Lower lobe of right lung (tissue), 2 donors: ENCODE measurements at regions not wholly inside any gene's neighbourhood (a gene's known extent, or its start where the extent isn't known, plus 50 kb on each side); places are given as distances from the start of the nearest gene placed in this dataset.

Experiments
- ATAC-seq, 2 donors: fragments of 200-7000 bp; cut with Tn5 transposase; one replicate each; pipeline ENCODE4 v1.9.1; 2020 to 2022; ENCODE audit warnings: mild to moderate bottlenecking in 2 of 2, moderate library complexity in 2 of 2
- DNase-seq: peaks from one replicate; pipeline ENCODE4 v3.0.0-alpha.2; 2020
- H3K27ac ChIP-seq: fragments of 200-600 bp; one replicate; pipeline ENCODE4 v1.8.0; 2022
- H3K27me3 ChIP-seq: fragments of 200-600 bp; one replicate; pipeline ENCODE4 v1.8.0; 2022; ENCODE audit warnings: low read depth
- H3K36me3 ChIP-seq: fragments of 200-600 bp; one replicate; pipeline ENCODE4 v1.8.0; 2022; ENCODE audit warnings: mild to moderate bottlenecking
- H3K4me1 ChIP-seq: fragments of 200-600 bp; one replicate; pipeline ENCODE4 v1.8.0; 2022
- H3K4me3 ChIP-seq: fragments of 200-600 bp; one replicate; pipeline ENCODE4 v1.8.0; 2022; ENCODE audit warnings: mild to moderate bottlenecking
- H3K9me3 ChIP-seq: fragments of 200-600 bp; one replicate; pipeline ENCODE4 v1.8.0; 2022
- intact Hi-C: fragments of 100-400 bp; cut with DNase I; formaldehyde crosslinking; loops from one replicate; pipeline ENCODE4 v1.11.0; 2022
- TF ChIP-seq, protein P1 (sequence below): fragments of 200-600 bp; IDR thresholded peaks from one replicate; pipeline ENCODE4 v1.8.0; 2022; ENCODE audit warnings: antibody characterized with exemption, mild to moderate bottlenecking
- donor health status: DM: no; HTN: yes; CAD: no; lungs with severe emphysema.

DNA sequence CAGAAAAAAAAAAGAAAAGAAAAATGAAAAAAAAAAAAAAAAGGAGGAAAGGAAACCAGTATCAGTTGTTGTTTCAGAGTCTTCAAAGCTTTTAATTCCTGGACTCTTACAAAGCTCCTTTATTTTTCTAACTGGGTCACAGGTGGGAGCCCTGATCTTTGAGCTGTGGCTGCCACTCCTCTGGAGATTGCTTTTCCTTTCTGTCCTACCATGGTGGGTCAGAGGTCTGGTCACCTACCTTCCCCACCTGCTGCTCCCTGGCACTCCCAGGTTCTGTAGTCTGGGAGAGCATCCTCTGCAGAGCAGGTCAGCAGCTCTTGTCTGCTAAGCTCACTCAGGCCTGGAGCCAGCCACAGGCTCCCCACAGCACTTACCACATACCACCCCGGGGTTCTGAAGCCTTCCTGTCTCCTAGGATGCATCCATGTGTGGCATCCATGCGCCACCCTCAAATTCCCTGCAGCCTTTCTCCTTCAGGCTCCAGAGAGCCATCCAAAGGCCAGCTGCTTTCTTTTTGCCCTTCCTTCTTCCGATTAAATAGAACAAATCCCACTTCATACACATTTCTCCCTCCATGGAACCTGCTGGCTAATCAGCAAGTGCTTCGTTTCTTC, 73.2 kb upstream of the TPK1 start:
- no peak for ATAC-seq
- TF ChIP-seq, protein P1, sequence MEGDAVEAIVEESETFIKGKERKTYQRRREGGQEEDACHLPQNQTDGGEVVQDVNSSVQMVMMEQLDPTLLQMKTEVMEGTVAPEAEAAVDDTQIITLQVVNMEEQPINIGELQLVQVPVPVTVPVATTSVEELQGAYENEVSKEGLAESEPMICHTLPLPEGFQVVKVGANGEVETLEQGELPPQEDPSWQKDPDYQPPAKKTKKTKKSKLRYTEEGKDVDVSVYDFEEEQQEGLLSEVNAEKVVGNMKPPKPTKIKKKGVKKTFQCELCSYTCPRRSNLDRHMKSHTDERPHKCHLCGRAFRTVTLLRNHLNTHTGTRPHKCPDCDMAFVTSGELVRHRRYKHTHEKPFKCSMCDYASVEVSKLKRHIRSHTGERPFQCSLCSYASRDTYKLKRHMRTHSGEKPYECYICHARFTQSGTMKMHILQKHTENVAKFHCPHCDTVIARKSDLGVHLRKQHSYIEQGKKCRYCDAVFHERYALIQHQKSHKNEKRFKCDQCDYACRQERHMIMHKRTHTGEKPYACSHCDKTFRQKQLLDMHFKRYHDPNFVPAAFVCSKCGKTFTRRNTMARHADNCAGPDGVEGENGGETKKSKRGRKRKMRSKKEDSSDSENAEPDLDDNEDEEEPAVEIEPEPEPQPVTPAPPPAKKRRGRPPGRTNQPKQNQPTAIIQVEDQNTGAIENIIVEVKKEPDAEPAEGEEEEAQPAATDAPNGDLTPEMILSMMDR = no peak
- Histone ChIP-seq H3K4me3 (no peak overlapping the region), H3K27ac (no peak overlapping the region), H3K36me3 (no peaks in the 10 kb centered on the region), H3K9me3 (no peaks in the 10 kb centered on the region), H3K27me3 (no peaks in the 10 kb centered on the region), H3K4me1 (no peaks in the 10 kb centered on the region)
- intact Hi-C loops = no loop called here
- no peak for DNase-seq

DNA sequence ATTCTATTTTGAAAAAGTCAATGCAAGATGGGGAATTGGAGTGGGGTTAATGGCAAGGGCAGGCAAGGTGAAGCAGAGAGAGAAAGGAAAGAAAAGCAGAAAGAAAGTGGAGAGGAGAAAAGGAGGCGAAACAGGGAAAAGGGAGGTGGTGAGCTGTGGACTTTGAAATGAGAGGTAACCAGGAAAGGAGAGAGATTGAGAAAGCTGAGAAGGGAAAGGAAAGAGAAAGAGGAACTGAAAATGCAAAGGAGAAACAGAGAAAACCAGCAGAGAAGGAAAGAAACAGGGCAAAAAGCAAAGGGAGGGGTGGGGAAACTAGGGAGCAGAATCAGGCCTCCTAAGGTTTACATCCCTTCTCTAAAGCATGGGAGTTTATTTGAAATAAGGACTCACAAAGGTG, 72.5 kb upstream of the TPK1 start:
- TF ChIP-seq, protein P1 = no peak
- no peak overlapping the region for H3K4me3 ChIP-seq
- no peak overlapping the region for H3K27ac ChIP-seq
- intact Hi-C loops = no loop called here
- DNase-seq = no peak
- no peaks in the 10 kb centered on the region for H3K27me3 ChIP-seq
- no peaks in the 10 kb centered on the region for H3K9me3 ChIP-seq
- no peaks in the 10 kb centered on the region for H3K4me1 ChIP-seq
- no peaks in the 10 kb centered on the region for H3K36me3 ChIP-seq
- ATAC-seq = no peak

DNA sequence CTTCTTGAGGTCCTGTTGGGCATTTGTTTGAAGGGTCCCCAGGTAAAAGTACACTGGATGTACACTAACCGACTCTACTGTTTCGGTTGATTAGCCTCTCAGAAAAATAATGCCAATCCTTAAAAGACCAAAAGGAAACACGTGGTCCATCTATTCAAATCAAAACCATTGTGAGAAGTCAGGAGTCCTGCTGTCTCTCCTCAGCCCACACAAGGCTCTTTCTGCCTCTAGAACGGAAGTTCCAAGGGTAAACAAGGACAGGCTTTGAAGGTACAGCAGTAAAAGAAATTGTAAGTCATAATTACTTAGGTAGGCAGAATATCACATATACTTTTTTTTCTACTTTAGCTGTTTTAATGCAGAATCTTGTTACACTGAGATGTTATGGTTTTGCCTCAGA, 71.7 kb upstream of the TPK1 start:
- H3K4me3 ChIP-seq = no peak overlapping the region
- H3K9me3 ChIP-seq = no peaks in the 10 kb centered on the region
- no peaks in the 10 kb centered on the region for H3K36me3 ChIP-seq
- ATAC-seq = no peak
- no peak for DNase-seq
- no peaks in the 10 kb centered on the region for H3K27me3 ChIP-seq
- intact Hi-C loops = no loop called here
- no peaks in the 10 kb centered on the region for H3K4me1 ChIP-seq
- no peak overlapping the region for H3K27ac ChIP-seq
- TF ChIP-seq, protein P1 = no peak

DNA sequence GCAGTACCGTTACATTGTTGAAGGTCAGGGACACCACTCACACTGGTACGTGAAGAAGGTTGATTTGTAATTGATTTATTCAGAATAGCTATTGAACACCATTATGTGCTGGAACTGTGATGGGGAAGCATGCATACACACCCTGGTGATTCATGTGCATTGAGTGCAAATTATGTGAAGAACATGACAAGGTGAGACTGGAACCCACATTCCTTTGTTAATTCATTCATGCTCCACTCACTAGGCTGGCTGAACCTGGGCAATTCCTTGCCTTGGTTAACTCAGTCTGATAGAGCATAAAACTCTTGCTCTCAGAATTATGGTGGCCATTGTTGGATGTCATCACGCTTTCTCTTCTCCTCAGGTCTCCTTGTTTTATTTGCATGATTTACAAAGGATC, 67.3 kb upstream of the TPK1 start:
- DNase-seq (no peak), ATAC-seq (no peak)
- TF ChIP-seq, protein P1 = no peak
- H3K36me3 ChIP-seq = no peaks in the 10 kb centered on the region
- H3K4me3 ChIP-seq = no peak overlapping the region
- no peaks in the 10 kb centered on the region for H3K4me1 ChIP-seq
- H3K27me3 ChIP-seq = no peaks in the 10 kb centered on the region
- no peak overlapping the region for H3K27ac ChIP-seq
- no peaks in the 10 kb centered on the region for H3K9me3 ChIP-seq
- intact Hi-C loops = no loop called here

DNA sequence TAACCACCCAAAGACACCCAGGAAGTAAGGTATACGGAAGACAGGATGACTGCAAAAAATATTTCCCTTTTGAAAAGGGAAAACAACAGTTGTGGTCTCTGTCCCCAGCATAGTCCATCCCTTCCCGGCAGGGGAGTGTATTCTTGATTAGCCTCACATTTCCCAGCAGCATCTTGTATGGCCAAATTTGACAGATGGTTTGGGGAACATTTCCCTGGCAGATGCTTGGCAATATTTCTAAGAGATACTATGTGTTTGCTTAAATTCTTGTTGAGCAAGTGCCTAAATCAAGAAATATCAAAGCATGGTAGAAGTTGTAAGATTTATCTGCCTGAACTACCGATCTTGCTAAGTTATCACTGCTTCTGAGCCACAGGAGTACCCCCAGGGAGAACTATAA, 56.9 kb upstream of the TPK1 start:
- intact Hi-C loops = no loop called here
- TF ChIP-seq, protein P1 = no peak
- no peaks in the 10 kb centered on the region for H3K27me3 ChIP-seq
- H3K4me1 ChIP-seq = no peaks in the 10 kb centered on the region
- DNase-seq (no peak), ATAC-seq (no peak)
- H3K4me3 ChIP-seq = no peak overlapping the region
- H3K36me3 ChIP-seq = no peaks in the 10 kb centered on the region
- no peak overlapping the region for H3K27ac ChIP-seq
- H3K9me3 ChIP-seq = no peaks in the 10 kb centered on the region
